Stomach (tissue), 4 donors: ENCODE measurements at regions not wholly inside any gene's neighbourhood (a gene's known extent, or its start where the extent isn't known, plus 50 kb on each side); places are given as distances from the start of the nearest gene placed in this dataset.

Source experiments
- POLR2A ChIP-seq, 4 donors: fragments of 450-650 bp; IDR thresholded peaks; one replicate each; pipeline ENCODE4 v1.6.1; 2016; ENCODE audit warnings: antibody characterized with exemption in 4 of 4, control low read depth in 2 of 4, mild to moderate bottlenecking in 1 of 4, moderate library complexity in 1 of 4
- TF ChIP-seq, protein P1 (sequence below), 7 experiments: fragments of 450-650 bp in 4 of 7; fragments of 200-600 bp in 3 of 7; sonication (generic) in 3 of 7; IDR thresholded peaks; one replicate each; pipeline ENCODE4 v1.5.1; 2016 to 2019; ENCODE audit warnings: antibody characterized with exemption in 7 of 7, control low read depth in 2 of 7, mild to moderate bottlenecking in 1 of 7

- TF ChIP-seq, protein P1, sequence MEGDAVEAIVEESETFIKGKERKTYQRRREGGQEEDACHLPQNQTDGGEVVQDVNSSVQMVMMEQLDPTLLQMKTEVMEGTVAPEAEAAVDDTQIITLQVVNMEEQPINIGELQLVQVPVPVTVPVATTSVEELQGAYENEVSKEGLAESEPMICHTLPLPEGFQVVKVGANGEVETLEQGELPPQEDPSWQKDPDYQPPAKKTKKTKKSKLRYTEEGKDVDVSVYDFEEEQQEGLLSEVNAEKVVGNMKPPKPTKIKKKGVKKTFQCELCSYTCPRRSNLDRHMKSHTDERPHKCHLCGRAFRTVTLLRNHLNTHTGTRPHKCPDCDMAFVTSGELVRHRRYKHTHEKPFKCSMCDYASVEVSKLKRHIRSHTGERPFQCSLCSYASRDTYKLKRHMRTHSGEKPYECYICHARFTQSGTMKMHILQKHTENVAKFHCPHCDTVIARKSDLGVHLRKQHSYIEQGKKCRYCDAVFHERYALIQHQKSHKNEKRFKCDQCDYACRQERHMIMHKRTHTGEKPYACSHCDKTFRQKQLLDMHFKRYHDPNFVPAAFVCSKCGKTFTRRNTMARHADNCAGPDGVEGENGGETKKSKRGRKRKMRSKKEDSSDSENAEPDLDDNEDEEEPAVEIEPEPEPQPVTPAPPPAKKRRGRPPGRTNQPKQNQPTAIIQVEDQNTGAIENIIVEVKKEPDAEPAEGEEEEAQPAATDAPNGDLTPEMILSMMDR (IDR thresholded peaks at IDR 0.05): no peak
- no peak for TF ChIP-seq POLR2A (IDR thresholded peaks at IDR 0.05)
Observed at GRCh38 chr5:159713254-159713653, 203.0 kb upstream of the ADRA1B start.
